ENCODE measurements at regions not wholly inside any gene's neighbourhood (a gene's known extent, or its start where the extent isn't known, plus 50 kb on each side); places are given as distances from the start of the nearest gene placed in this dataset.
"Not testable (repeated sequence)": the region's sequence is repeated elsewhere in the genome, so short reads cannot be mapped to it uniquely, and the experiment has no call there.

- no peak for DNase-seq
Measured at GRCh38 chr7:131957338-131958020, 401.1 kb upstream of the PODXL start.

GRCh38 chr7:131956864-131957263, 400.4 kb upstream of the PODXL start:
- DNase-seq, result no peak

GRCh38 chr7:131955679-131956078, 399.3 kb upstream of the PODXL start:
- DNase-seq, result peak; percentile 88

DNA sequence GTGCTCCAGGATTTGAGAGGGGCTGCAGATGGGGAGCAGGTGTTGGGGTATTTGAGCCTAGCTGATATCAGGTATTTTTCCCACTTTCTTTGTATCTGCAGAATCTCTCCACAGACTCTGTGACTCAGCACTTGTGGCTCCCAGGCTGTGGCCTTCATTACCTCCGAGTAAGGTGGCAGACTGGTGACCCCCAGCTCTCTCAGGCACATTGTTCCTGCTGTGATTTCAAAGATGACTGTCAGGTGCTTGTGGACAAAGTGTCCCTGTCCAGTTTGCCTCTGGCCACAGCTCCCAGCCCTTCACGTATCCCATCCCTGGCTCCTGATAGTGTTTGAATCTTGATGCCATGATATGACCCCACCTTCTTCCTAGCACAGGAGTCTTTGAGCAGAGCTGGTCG, 396.8 kb upstream of the PODXL start:
- DNase-seq, result no peak

- no peak for DNase-seq
Measured at GRCh38 chr7:131952365-131952764, 395.9 kb upstream of the PODXL start.

DNA sequence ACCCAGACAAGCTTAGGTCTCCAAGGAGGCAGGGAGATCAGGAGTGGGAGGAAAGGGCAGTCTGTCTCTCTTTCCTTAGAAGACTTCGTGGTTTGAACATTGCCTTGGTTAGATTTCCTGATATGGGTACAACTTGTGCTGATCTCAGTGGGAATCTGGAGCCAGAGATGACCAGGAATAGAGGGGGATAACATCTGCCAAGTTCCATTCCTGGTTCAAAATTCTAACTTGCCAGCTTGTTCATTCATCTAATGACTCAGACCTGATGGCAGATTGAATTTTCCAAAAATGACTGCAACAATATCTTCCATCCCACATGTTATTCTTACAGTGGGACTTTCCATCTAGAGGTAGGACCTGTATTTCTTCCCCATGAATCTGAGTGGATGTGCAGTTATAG, 394.3 kb upstream of the PODXL start:
- DNase-seq, result peak; percentile 30

DNA sequence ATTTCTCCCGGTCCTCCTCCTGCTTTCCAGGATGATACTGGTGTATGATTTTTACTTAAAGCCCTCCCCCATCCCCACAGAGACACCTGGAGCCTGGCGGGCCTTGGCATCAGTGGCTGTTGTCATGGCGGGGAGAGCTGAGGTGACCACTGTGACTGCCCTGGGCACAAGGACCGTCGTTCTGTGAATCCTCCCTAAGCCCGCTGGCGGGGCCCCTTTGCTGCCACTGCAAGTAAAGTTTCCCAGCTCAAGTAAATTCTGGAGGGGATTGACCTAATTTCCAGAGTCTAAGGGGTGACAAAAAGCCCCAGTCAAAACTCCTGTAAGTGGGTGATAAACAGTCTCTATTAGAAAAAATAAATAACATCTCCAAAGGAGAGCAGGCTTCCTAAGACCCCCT, 393.2 kb upstream of the PODXL start:
- DNase-seq, result no peak

DNA sequence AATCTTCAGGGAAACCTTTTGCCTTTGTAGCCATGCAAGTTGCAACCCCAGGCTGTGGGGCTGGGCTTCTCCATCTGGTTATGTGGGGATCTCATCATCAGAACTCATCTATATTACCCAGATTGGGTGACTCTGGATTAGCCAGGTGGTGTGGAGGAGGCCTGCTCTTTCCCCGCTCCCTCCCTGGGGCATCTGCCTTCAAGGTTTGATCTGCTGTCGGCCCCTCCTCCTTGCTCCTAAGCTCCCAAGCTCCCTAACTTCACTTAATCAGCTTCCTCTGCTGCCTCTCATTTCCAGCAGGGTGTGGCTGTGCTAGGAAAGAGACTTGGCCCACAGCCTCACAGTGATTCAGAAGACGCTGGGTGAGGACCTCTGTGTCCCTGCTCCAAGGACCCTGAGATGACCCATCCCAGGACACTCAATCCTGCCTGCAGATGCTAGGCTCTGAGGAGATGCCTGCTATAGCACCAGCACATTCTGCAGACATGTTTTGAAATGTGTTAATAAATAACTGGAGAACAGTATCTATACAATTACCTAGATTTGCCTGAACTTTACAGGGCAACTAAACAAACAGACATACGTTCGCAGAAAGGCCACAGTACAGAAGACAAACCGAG, 392.1 kb upstream of the PODXL start:
- peak; percentile 91 for DNase-seq

DNA sequence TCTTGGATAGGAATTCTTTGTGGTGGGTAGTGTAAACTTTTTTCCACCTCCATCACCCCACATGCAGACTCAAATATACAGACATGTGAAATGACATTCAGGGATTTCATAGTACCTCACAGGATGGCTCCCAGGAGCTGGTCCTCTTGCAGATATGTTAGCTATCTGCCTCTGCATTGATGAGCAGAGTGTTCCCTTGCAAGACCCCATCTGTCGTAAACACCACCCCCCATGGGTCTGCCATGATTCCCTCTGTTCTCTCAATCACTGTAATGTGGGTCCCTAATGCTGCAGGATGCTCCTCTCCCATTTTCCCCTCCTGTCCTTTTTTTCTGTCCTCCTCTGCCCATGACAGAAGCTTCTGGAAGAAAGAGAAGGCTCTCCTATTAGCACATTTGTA, 391.2 kb upstream of the PODXL start:
- DNase-seq, result no peak

GRCh38 chr7:131945957-131946544, 389.6 kb upstream of the PODXL start:
- DNase-seq, result no peak

DNA sequence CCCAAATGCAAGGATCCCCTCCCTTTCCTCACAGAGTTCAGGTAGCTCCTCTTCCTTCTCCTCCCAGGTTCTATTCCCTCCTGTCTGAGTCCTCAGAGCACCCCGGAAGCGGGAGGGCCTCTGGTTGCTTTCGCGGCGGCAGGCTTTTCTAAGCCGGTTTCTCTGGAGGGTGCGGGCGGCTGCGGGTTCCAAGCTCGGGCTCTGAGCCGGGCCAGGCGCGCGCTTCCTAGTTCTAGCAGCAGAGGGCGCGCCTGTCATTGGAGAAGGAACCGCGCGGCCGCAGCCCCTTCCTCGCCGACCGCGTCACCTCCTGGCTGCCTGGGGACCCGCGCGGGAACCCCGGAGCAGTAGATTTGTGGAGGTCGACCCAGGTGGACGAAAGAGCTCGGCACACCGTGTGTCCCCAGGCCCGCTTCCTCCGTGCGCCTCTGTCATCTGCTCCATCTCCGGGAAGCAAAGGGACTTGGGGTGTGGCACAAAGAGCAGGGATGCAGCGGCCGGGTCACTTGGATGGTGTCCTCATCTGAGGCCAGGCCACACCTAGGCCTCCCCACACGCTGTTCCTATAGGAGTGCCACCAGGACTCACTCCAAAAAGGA, 389.0 kb upstream of the PODXL start:
- peak; percentile 9 for DNase-seq

- no peak for DNase-seq
Measured at GRCh38 chr7:131944556-131945069, 388.2 kb upstream of the PODXL start.

- DNase-seq, result no peak
Measured at GRCh38 chr7:131943646-131944045, 387.2 kb upstream of the PODXL start.

GRCh38 chr7:131943211-131943610, 386.8 kb upstream of the PODXL start:
- DNase-seq, result no peak

DNA sequence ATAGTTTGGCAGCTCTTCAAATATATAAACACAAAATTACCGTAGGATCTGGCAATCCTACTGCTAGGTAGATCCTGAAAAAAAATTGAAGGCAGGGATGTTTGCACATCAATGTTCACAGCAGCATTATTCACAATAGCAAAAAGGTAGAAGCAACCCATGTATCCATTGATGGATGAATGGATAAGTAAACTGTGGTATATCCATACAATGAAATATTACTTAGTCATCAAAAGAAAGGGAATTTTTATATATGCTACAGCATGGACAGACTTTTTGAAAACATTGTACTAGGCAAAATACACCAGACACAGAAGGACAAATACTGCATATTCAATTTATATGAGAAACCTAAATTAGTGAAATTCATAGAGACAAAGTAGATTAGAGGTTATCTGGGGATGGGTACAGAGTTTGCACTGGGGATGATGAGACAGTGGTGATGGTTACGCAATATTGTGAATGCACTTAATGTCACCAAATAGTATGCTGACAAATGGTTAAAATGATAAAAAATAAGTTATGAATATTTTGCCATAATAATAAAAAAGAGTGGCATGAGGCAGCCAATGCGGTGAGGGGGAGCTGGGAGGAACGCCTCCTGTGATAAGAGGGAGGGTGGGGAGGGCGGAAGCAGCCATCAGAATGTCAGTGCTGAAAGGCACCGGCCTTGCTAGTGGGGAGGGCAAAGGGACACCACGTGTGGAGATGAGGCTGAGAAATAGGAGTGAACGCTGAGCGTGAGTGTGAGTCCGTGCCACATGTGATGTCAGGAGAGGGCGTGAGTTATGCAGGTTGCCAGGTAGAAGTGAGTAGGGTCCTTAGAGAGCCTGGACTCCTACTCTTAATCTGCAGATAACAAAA, 386.1 kb upstream of the PODXL start:
- DNase-seq, result no peak

- no peak for DNase-seq
Measured at GRCh38 chr7:131941291-131941690, 384.9 kb upstream of the PODXL start.

DNA sequence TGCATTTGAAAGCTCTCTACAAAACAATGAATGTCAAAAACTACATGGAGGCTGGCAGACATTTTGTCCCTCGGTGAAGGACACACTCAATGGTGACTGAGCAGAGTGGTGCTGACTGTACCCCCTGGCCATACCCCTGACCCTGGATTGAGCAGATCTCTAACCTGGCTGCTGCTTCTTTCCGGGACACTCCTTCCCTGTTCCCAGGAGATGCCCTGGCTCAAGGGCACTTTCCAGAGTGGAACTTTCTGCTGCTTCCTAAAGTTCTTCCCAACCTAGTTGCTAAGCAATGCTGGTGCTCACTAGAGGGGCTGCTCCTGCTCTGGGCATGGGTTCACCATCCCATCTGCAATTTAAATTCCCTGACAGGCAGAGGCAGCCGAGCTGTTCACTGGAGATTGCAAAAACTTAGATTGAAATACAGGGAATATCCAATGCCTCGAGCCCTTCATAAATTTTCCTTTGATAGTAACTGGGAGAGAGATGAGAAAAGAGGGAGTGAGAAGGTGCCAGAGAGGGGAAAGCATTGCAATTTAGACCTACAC, 384.3 kb upstream of the PODXL start:
- DNase-seq, result no peak

- not testable (repeated sequence) for DNase-seq
Measured at GRCh38 chr7:131938788-131939187, 382.4 kb upstream of the PODXL start.

- no peak for DNase-seq
Measured at GRCh38 chr7:131937868-131938267, 381.4 kb upstream of the PODXL start.

DNA sequence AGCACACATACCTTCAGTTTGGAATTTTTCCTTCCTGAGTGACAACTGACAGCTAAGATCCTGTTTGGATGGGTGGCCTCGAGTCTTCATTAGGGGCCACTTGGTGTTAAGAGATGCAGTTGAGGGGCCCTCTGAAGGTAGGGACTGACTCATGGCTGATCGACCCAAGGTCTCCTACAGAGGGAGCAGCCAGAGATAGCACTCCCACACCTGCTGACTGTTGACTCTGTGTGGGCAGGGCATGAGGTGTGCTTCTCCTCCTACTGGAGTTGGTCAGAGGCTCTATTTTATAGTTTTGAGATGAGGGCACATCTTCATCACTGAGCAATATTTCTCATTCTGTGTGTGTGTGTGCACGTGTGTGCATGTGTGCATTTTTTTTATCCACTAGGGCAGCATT, 378.8 kb upstream of the PODXL start:
- DNase-seq, result no peak

DNA sequence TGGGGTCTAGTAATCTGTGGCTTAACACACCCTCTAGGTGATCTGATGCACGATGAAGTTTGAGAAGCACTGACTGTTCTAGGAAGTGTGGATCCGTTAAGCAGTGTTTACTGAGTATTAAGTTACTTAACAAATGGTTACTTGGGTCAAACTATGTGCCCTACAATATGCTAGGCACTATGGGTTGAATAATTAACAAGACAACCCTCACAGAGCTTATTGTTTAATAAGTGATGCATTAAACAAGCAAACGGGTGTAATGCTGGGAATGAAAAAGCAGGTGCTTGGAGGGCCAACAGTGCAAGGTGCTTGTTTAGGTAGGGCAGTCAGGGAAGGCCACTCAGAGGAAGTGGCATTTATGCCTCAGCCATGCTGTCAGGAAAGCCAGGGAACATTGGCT, 378.0 kb upstream of the PODXL start:
- DNase-seq, result no peak

DNA sequence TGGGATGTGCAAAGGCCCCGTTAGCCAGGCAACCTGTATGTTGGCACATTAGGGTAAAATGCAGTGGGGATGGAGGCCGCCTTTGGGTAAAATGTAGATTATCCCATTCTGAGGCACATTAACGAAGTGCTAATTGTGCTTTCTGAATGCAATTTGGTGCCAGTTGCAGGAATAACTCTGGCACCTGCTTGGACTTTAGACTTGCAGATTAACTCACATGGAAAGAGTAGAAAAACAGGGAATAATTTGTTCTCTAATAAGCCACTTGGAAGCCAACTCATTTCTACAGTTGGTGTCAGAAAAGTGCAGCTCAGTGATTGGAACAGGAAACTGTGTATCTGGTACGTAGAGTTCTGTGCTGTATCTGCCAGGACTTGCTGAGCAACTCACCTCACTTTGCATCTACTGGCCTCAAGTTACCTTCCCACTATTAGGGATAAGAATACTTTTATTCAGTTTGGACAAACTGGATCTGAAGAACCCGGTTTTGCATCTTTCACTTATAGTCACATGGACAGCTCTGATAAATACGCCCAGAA, 377.4 kb upstream of the PODXL start:
- DNase-seq, result no peak

All from DMS 273 treated with DMSO at 0.1 percent for 48 hours (cell line).